ENCODE measurements at regions not wholly inside any gene's neighbourhood (a gene's known extent, or its start where the extent isn't known, plus 50 kb on each side); places are given as distances from the start of the nearest gene placed in this dataset.

- no peak for DNase-seq (ENCODE audit: low read depth)
Measured at GRCh38 chr12:127685931-127686330, 581.0 kb upstream of the TMEM132C start.

GRCh38 chr12:127687181-127687580, 579.8 kb upstream of the TMEM132C start:
- DNase-seq (ENCODE audit: low read depth), result no peak

GRCh38 chr12:127688906-127689428, 578.0 kb upstream of the TMEM132C start:
- no peak for DNase-seq (ENCODE audit: low read depth)

- no peak for DNase-seq (ENCODE audit: low read depth)
Measured at GRCh38 chr12:127690161-127690560, 576.8 kb upstream of the TMEM132C start.

GRCh38 chr12:127696963-127697362, 570.0 kb upstream of the TMEM132C start:
- no peak for DNase-seq (ENCODE audit: low read depth)

GRCh38 chr12:127703026-127703425, 563.9 kb upstream of the TMEM132C start:
- no peak for DNase-seq (ENCODE audit: low read depth)

GRCh38 chr12:127711108-127711507, 555.9 kb upstream of the TMEM132C start:
- no peak for DNase-seq (ENCODE audit: low read depth)

- DNase-seq (ENCODE audit: low read depth), result no peak
Measured at GRCh38 chr12:127712561-127712960, 554.4 kb upstream of the TMEM132C start.

- DNase-seq (ENCODE audit: low read depth), result no peak
Measured at GRCh38 chr12:127716166-127716565, 550.8 kb upstream of the TMEM132C start.

GRCh38 chr12:127717278-127717677, 549.7 kb upstream of the TMEM132C start:
- no peak for DNase-seq (ENCODE audit: low read depth)

- DNase-seq (ENCODE audit: low read depth), result no peak
Measured at GRCh38 chr12:127720334-127720733, 546.6 kb upstream of the TMEM132C start.

GRCh38 chr12:127722611-127723010, 544.4 kb upstream of the TMEM132C start:
- DNase-seq (ENCODE audit: low read depth), result no peak

- no peak for DNase-seq (ENCODE audit: low read depth)
Measured at GRCh38 chr12:127723251-127723650, 543.7 kb upstream of the TMEM132C start.

- DNase-seq (ENCODE audit: low read depth), result no peak
Measured at GRCh38 chr12:127726671-127727315, 540.2 kb upstream of the TMEM132C start.

GRCh38 chr12:127728285-127728684, 538.7 kb upstream of the TMEM132C start:
- DNase-seq (ENCODE audit: low read depth), result no peak

- no peak for DNase-seq (ENCODE audit: low read depth)
Measured at GRCh38 chr12:127728729-127729128, 538.2 kb upstream of the TMEM132C start.

GRCh38 chr12:127729381-127729780, 537.6 kb upstream of the TMEM132C start:
- DNase-seq (ENCODE audit: low read depth), result no peak

- no peak for DNase-seq (ENCODE audit: low read depth)
Measured at GRCh38 chr12:127731657-127732056, 535.3 kb upstream of the TMEM132C start.

- no peak for DNase-seq (ENCODE audit: low read depth)
Measured at GRCh38 chr12:127742231-127742630, 524.7 kb upstream of the TMEM132C start.

- no peak for DNase-seq (ENCODE audit: low read depth)
Measured at GRCh38 chr12:127745469-127746212, 521.3 kb upstream of the TMEM132C start.

GRCh38 chr12:127749416-127749815, 517.6 kb upstream of the TMEM132C start:
- no peak for DNase-seq (ENCODE audit: low read depth)

- no peak for DNase-seq (ENCODE audit: low read depth)
Measured at GRCh38 chr12:127750076-127750840, 516.7 kb upstream of the TMEM132C start.

- DNase-seq (ENCODE audit: low read depth), result no peak
Measured at GRCh38 chr12:127752802-127753201, 514.2 kb upstream of the TMEM132C start.
